ENCODE measurements at regions not wholly inside any gene's neighbourhood (a gene's known extent, or its start where the extent isn't known, plus 50 kb on each side); places are given as distances from the start of the nearest gene placed in this dataset.

- TF ChIP-seq, protein P1, sequence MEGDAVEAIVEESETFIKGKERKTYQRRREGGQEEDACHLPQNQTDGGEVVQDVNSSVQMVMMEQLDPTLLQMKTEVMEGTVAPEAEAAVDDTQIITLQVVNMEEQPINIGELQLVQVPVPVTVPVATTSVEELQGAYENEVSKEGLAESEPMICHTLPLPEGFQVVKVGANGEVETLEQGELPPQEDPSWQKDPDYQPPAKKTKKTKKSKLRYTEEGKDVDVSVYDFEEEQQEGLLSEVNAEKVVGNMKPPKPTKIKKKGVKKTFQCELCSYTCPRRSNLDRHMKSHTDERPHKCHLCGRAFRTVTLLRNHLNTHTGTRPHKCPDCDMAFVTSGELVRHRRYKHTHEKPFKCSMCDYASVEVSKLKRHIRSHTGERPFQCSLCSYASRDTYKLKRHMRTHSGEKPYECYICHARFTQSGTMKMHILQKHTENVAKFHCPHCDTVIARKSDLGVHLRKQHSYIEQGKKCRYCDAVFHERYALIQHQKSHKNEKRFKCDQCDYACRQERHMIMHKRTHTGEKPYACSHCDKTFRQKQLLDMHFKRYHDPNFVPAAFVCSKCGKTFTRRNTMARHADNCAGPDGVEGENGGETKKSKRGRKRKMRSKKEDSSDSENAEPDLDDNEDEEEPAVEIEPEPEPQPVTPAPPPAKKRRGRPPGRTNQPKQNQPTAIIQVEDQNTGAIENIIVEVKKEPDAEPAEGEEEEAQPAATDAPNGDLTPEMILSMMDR (IDR thresholded peaks at IDR 0.05; ENCODE audit: low read depth, low read length), result no peak
- no peak overlapping the region for H3K4me3 ChIP-seq (ENCODE audit: low read depth, low read length)
These were observed 393.6 kb upstream of the GOLIM4 start for GRCh38 chr3:168489301-168489700.

GRCh38 chr3:168485936-168486335 is 390.2 kb upstream of the GOLIM4 start:
- H3K4me3 ChIP-seq (ENCODE audit: low read depth, low read length), result no peak overlapping the region
- TF ChIP-seq, protein P1 (IDR thresholded peaks at IDR 0.05; ENCODE audit: low read depth, low read length), result no peak

- H3K4me3 ChIP-seq (ENCODE audit: low read depth, low read length), result no peak overlapping the region
- TF ChIP-seq, protein P1 (IDR thresholded peaks at IDR 0.05; ENCODE audit: low read depth, low read length), result no peak
These were observed 380.7 kb upstream of the GOLIM4 start for GRCh38 chr3:168476360-168476980.

- TF ChIP-seq, protein P1 (IDR thresholded peaks at IDR 0.05; ENCODE audit: low read depth, low read length), result no peak
- no peak overlapping the region for H3K4me3 ChIP-seq (ENCODE audit: low read depth, low read length)
These were observed 380.0 kb upstream of the GOLIM4 start for GRCh38 chr3:168475704-168476103.

- TF ChIP-seq, protein P1 (IDR thresholded peaks at IDR 0.05; ENCODE audit: low read depth, low read length), result no peak
These were observed 377.7 kb upstream of the GOLIM4 start for GRCh38 chr3:168473334-168473890.

GRCh38 chr3:168472783-168473182 is 377.1 kb upstream of the GOLIM4 start:
- H3K4me3 ChIP-seq (ENCODE audit: low read depth, low read length), result no peak overlapping the region
- TF ChIP-seq, protein P1 (IDR thresholded peaks at IDR 0.05; ENCODE audit: low read depth, low read length), result no peak

More at GRCh38 chr3:168473334-168473890, 377.7 kb upstream of the GOLIM4 start:
- H3K4me3 ChIP-seq (ENCODE audit: low read depth, low read length), result no peak overlapping the region

DNA sequence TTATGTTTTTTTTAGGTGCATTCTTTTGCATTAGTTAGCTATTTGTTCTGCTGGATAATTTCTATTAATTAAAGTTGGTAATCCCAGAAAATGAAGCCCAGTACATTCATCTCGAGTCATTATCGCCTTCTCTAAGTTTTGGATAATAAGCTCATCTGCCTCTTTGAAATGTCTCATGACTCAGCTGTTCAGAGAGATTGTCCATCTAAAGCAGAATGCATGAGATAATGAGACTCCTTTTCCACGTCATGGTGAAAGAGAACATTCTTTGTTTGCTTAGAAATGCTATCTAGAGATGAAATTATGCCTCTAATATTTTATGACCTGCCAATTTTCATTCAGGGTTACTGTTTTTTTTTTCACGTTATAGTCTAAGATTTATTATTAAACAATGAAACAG is 374.7 kb upstream of the GOLIM4 start:
- H3K4me3 ChIP-seq (ENCODE audit: low read depth, low read length), result no peak overlapping the region
- TF ChIP-seq, protein P1 (IDR thresholded peaks at IDR 0.05; ENCODE audit: low read depth, low read length), result no peak
